Loucy (cell line): ENCODE measurements at regions not wholly inside any gene's neighbourhood (a gene's known extent, or its start where the extent isn't known, plus 50 kb on each side); places are given as distances from the start of the nearest gene placed in this dataset.

Experiments
- EZH2phosphoT487 ChIP-seq: fragments of 200-600 bp; IDR thresholded peaks from 2 replicates; pipeline ENCODE4 v1.6.1; 2018; ENCODE audit warnings: antibody characterized with exemption, mild to moderate bottlenecking, moderate library complexity, borderline replicate concordance
- TF ChIP-seq, protein P1 (sequence below): fragments of 200-600 bp; sonication (generic); conservative IDR thresholded peaks from 2 replicates; pipeline ENCODE4 v1.5.1; 2014; ENCODE audit warnings: mild to moderate bottlenecking, antibody characterized with exemption, low read length

DNA sequence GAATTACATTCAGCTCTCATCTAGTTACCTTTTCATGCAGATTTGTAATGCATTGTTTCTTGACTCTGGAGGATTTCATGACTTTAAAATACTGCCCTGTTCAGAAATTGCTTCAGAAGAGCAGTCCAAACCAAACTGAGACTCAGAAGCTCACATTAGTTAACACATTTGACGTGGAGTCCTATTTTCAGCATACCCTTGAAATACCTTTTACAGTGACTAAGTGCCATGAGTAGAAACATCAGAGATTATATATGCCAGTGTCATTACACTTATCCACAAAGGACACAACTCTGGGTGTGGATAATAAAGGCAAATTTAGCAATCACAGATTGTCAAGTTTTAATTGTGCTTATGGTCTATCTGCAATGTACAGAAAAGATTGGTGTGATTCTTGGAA lies 459.6 kb downstream of the FRK start:
- TF ChIP-seq, protein P1, sequence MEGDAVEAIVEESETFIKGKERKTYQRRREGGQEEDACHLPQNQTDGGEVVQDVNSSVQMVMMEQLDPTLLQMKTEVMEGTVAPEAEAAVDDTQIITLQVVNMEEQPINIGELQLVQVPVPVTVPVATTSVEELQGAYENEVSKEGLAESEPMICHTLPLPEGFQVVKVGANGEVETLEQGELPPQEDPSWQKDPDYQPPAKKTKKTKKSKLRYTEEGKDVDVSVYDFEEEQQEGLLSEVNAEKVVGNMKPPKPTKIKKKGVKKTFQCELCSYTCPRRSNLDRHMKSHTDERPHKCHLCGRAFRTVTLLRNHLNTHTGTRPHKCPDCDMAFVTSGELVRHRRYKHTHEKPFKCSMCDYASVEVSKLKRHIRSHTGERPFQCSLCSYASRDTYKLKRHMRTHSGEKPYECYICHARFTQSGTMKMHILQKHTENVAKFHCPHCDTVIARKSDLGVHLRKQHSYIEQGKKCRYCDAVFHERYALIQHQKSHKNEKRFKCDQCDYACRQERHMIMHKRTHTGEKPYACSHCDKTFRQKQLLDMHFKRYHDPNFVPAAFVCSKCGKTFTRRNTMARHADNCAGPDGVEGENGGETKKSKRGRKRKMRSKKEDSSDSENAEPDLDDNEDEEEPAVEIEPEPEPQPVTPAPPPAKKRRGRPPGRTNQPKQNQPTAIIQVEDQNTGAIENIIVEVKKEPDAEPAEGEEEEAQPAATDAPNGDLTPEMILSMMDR, result no peak
- no peak for TF ChIP-seq EZH2phosphoT487
